ENCODE measurements at regions not wholly inside any gene's neighbourhood (a gene's known extent, or its start where the extent isn't known, plus 50 kb on each side); places are given as distances from the start of the nearest gene placed in this dataset.

DNA sequence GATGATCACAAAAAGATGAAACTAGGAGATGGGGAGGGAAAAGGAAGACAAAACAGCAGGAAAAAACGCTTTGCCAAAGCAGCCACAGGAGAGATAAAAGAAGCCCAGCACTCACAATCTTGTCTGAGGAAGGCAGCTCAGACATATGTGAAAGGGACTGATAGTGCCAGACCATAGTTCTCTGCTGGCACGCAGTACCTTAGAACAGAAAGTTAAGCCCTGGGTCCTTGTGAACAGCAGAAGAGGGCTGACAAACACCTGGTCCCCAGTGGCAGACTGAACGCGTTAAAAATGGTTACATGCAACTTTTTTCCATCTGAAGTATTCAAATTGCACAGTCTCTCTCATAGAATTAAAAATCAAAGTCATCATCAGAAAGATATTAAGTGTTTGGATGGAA lies 433.2 kb upstream of the ADAMTS5 start:
- no peak for DNase-seq
- H3K27ac ChIP-seq, result no peak overlapping the region
- no peaks in the 10 kb centered on the region for H3K9me3 ChIP-seq
- intact Hi-C loops (cut with DNase I; ENCODE audit: low total_unique reads), result no loop called here
- H3K4me3 ChIP-seq, result no peak overlapping the region
- no peaks in the 10 kb centered on the region for H3K27me3 ChIP-seq
- TF ChIP-seq POLR2AphosphoS5 (IDR thresholded peaks at IDR 0.05) (no peak), POLR2A (IDR thresholded peaks at IDR 0.05) (no peak), EP300 (IDR thresholded peaks at IDR 0.05) (no peak)
- TF ChIP-seq, protein P1, sequence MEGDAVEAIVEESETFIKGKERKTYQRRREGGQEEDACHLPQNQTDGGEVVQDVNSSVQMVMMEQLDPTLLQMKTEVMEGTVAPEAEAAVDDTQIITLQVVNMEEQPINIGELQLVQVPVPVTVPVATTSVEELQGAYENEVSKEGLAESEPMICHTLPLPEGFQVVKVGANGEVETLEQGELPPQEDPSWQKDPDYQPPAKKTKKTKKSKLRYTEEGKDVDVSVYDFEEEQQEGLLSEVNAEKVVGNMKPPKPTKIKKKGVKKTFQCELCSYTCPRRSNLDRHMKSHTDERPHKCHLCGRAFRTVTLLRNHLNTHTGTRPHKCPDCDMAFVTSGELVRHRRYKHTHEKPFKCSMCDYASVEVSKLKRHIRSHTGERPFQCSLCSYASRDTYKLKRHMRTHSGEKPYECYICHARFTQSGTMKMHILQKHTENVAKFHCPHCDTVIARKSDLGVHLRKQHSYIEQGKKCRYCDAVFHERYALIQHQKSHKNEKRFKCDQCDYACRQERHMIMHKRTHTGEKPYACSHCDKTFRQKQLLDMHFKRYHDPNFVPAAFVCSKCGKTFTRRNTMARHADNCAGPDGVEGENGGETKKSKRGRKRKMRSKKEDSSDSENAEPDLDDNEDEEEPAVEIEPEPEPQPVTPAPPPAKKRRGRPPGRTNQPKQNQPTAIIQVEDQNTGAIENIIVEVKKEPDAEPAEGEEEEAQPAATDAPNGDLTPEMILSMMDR (IDR thresholded peaks at IDR 0.05), result no peak
- H3K4me1 ChIP-seq, result no peaks in the 10 kb centered on the region
- H3K36me3 ChIP-seq, result no peaks in the 10 kb centered on the region
- WGBS, 5 donors, result 70 to 83% (median 78%) methylated on average over 4 of the region's 4 CpGs

DNA sequence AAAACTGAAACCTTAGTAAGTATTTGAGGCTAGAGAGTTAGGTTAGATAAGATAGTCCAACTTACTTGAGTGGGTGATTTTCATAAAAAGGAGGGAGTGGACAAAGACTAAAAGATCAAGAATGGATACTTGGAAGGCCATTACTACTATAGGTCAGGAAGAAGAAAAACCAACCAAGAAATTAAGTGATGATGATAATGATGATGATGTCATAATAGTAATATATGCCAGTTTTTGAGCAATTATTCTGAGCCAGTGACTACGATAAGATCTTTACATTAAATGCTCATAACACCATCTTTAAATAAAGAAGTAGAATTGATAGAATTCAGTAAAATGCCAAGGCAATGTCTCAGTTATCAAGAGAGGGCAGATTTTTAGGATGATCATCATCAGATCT lies 430.7 kb upstream of the ADAMTS5 start:
- H3K9me3 ChIP-seq, result no peaks in the 10 kb centered on the region
- no peak for DNase-seq
- WGBS, 5 donors, result 91 to 98% (median 93%) methylated on average over 1 of the region's 1 CpG
- no peaks in the 10 kb centered on the region for H3K27me3 ChIP-seq
- intact Hi-C loops (cut with DNase I; ENCODE audit: low total_unique reads), result no loop called here
- no peaks in the 10 kb centered on the region for H3K4me1 ChIP-seq
- H3K27ac ChIP-seq, result no peak overlapping the region
- TF ChIP-seq, protein P1 (IDR thresholded peaks at IDR 0.05), result no peak
- TF ChIP-seq EP300 (IDR thresholded peaks at IDR 0.05) (no peak), POLR2A (IDR thresholded peaks at IDR 0.05) (no peak), POLR2AphosphoS5 (IDR thresholded peaks at IDR 0.05) (no peak)
- no peak overlapping the region for H3K4me3 ChIP-seq
- H3K36me3 ChIP-seq, result no peaks in the 10 kb centered on the region

DNA sequence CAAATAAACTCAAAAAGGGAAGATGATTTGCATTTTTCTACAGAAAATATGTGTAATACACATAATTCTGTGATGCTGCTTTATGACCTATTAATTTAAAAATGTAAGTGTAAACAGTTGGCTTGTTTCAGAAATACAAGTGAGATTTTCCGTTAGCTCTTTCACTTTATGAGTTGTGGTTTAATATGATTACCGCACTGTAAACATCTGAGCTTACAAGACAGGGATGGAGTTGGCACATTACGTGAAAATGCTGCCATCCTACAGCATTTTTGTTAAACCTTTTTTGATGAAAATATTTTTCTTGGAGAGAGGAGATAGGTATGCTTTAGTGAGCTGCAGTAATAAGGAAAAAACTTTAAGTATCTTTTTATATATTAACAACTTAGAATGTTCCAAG lies 426.8 kb upstream of the ADAMTS5 start:
- Histone ChIP-seq H3K4me3 (no peak overlapping the region), H3K27me3 (no peaks in the 10 kb centered on the region), H3K27ac (no peak overlapping the region), H3K36me3 (no peaks in the 10 kb centered on the region), H3K4me1 (no peaks in the 10 kb centered on the region), H3K9me3 (no peaks in the 10 kb centered on the region)
- TF ChIP-seq POLR2A (IDR thresholded peaks at IDR 0.05) (no peak), POLR2AphosphoS5 (IDR thresholded peaks at IDR 0.05) (no peak), EP300 (IDR thresholded peaks at IDR 0.05) (no peak)
- TF ChIP-seq, protein P1 (IDR thresholded peaks at IDR 0.05), result no peak
- WGBS, 5 donors, result 72 to 81% (median 78%) methylated on average over 3 of the region's 3 CpGs
- DNase-seq, result no peak
- intact Hi-C loops (cut with DNase I; ENCODE audit: low total_unique reads), result no loop called here

DNA sequence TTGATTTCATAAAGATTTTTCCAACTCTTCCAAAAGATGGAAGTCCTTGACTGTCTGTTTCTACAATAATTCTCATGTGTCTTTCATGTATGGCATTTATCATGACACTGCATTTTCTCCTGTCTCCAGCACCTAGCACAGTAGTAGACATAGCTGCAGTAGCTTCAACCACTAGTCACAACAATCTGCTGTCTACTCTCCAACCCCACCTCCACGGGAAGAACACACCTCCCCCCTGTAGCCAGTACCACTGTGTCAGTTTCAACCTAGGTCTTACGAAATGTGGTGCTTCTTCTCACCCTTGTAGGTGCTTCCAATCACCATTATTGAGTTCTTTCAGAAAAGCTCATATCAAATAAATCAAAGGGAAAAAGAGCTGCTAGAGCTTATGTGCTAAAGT lies 425.1 kb upstream of the ADAMTS5 start:
- no peaks in the 10 kb centered on the region for H3K36me3 ChIP-seq
- H3K9me3 ChIP-seq, result no peaks in the 10 kb centered on the region
- TF ChIP-seq, protein P1 (IDR thresholded peaks at IDR 0.05), result no peak
- TF ChIP-seq POLR2A (IDR thresholded peaks at IDR 0.05), result no peak
- TF ChIP-seq EP300 (IDR thresholded peaks at IDR 0.05), result no peak
- TF ChIP-seq POLR2AphosphoS5 (IDR thresholded peaks at IDR 0.05), result no peak
- DNase-seq, result no peak
- no peaks in the 10 kb centered on the region for H3K4me1 ChIP-seq
- no peaks in the 10 kb centered on the region for H3K27me3 ChIP-seq
- WGBS, 5 donors, result 72 to 83% (median 79%) methylated on average over 2 of the region's 2 CpGs
- H3K27ac ChIP-seq, result no peak overlapping the region
- intact Hi-C loops (cut with DNase I; ENCODE audit: low total_unique reads), result no loop called here
- no peak overlapping the region for H3K4me3 ChIP-seq
